ENCODE measurements at regions not wholly inside any gene's neighbourhood (a gene's known extent, or its start where the extent isn't known, plus 50 kb on each side); places are given as distances from the start of the nearest gene placed in this dataset.

- ATAC-seq = no peak; the same call in 2 of the 3 replicates
- no peak overlapping the region; the same call in 1 of the 2 replicates for H2AFZ ChIP-seq
- H3K4me3 ChIP-seq = no peak overlapping the region
These were observed 380.5 kb downstream of the SLCO4C1 start for GRCh38 chr5:101915554-101915953.

More at GRCh38 chr5:101915554-101915953, 380.5 kb downstream of the SLCO4C1 start:
- H3K9me3 Mint-ChIP-seq = no peaks in the 10 kb centered on the region
- Histone ChIP-seq H3K9me2 (ENCODE audit: insufficient read depth) (no peaks in the 10 kb centered on the region), H3K27ac (ENCODE audit: low read depth) (no peak overlapping the region), H3F3A (replicated peaks; ENCODE audit: low read depth) (no peaks in the 10 kb centered on the region), H3K4me1 (ENCODE audit: insufficient read depth) (peaks cover 9% of the 10 kb centered on the region), H3K79me2 (replicated peaks; ENCODE audit: insufficient read depth) (no peaks in the 10 kb centered on the region), H3K27me3 (ENCODE audit: insufficient read depth) (no peaks in the 10 kb centered on the region), H3K4me2 (no peak overlapping the region), H4K20me1 (replicated peaks; ENCODE audit: insufficient read depth) (no peaks in the 10 kb centered on the region), H3K36me3 (ENCODE audit: insufficient read depth) (no peaks in the 10 kb centered on the region)
- DNase-seq (ENCODE audit: low spot score) = peak; percentile 15
- peaks cover 6% of the 10 kb centered on the region; the same call in 2 of the 3 replicates for H3K4me1 Mint-ChIP-seq
- TF ChIP-seq JUNB (IDR thresholded peaks at IDR 0.05; ENCODE audit: unreplicated experiment) = no peak
- no peak for TF ChIP-seq ETS1 (IDR thresholded peaks at IDR 0.05)
- no peak for TF ChIP-seq POLR2AphosphoS5 (IDR thresholded peaks at IDR 0.05; ENCODE audit: low read depth)
- no peak for TF ChIP-seq NANOG (IDR thresholded peaks at IDR 0.05; ENCODE audit: borderline replicate concordance)
- TF ChIP-seq EZH2phosphoT487 (IDR thresholded peaks at IDR 0.05; ENCODE audit: unreplicated experiment) = no peak
- TF ChIP-seq CREB1 (CRISPR knock-in tag; IDR thresholded peaks at IDR 0.05; ENCODE audit: low read depth) = no peak
- TF ChIP-seq CTCF (conservative IDR thresholded peaks at IDR 0.05; ENCODE audit: low read depth in 2 of 2) = no peak
- no peak for TF ChIP-seq EZH2 (IDR thresholded peaks at IDR 0.05; ENCODE audit: low read depth, unreplicated experiment)
- no peak for TF ChIP-seq ZNF331 (CRISPR knock-in tag; IDR thresholded peaks at IDR 0.05; ENCODE audit: low read depth)
- TF ChIP-seq REST (IDR thresholded peaks at IDR 0.05; ENCODE audit: unreplicated experiment) = no peak
- no peak for TF ChIP-seq STAT1 (IDR thresholded peaks at IDR 0.05; ENCODE audit: unreplicated experiment)
- no peak for TF ChIP-seq ZNF114 (CRISPR knock-in tag; IDR thresholded peaks at IDR 0.05)
- no peak for TF ChIP-seq ZNF462 (CRISPR knock-in tag; IDR thresholded peaks at IDR 0.05)
- H3K27ac Mint-ChIP-seq = peak overlapping the region; percentile 7; the same call in 1 of the 2 replicates
- H3K4me3 Mint-ChIP-seq = no peak overlapping the region
- H3K27me3 Mint-ChIP-seq (ENCODE audit: insufficient read depth, low read depth, poor library complexity) = no peaks in the 10 kb centered on the region
- H3K36me3 Mint-ChIP-seq (ENCODE audit: low read depth) = no peaks in the 10 kb centered on the region
